Right ventricle myocardium inferior (tissue), 1 donor: ENCODE measurements at regions not wholly inside any gene's neighbourhood (a gene's known extent, or its start where the extent isn't known, plus 50 kb on each side); places are given as distances from the start of the nearest gene placed in this dataset.

Source experiments
- ATAC-seq: fragments of 200-7000 bp; cut with Tn5 transposase; one replicate; pipeline ENCODE4 v1.9.1; 2020; ENCODE audit warnings: mild to moderate bottlenecking, moderate library complexity
- DNase-seq: peaks from one replicate; pipeline ENCODE4 v3.0.0; 2021; ENCODE audit errors: missing footprints
- intact Hi-C: fragments of 100-400 bp; cut with DNase I; formaldehyde crosslinking; loops from one replicate; pipeline ENCODE4 v1.11.0; 2022
- donor health status: DM: no; HTN: yes; CAD: no; lungs with severe emphysema.

GRCh38 chr3:72223116-72223515 is 438.2 kb upstream of the PROK2 start:
- DNase-seq (no peak), ATAC-seq (peak; percentile 87)
- intact Hi-C loops, result no loop called here

- DNase-seq (no peak), ATAC-seq (no peak)
- intact Hi-C loops, result no loop called here
Observed at GRCh38 chr3:72222410-72222809, 437.5 kb upstream of the PROK2 start.

GRCh38 chr3:72220946-72221345 is 436.0 kb upstream of the PROK2 start:
- intact Hi-C loops, result no loop called here
- ATAC-seq (no peak), DNase-seq (no peak)

GRCh38 chr3:72219752-72220151 is 434.8 kb upstream of the PROK2 start:
- intact Hi-C loops, result no loop called here
- DNase-seq, result no peak
- ATAC-seq, result no peak

- DNase-seq (no peak), ATAC-seq (no peak)
- intact Hi-C loops, result no loop called here
Observed at GRCh38 chr3:72217570-72217969, 432.6 kb upstream of the PROK2 start.

GRCh38 chr3:72214066-72214951 is 429.4 kb upstream of the PROK2 start:
- DNase-seq (no peak), ATAC-seq (peak; percentile 64)
- intact Hi-C loops, result no loop called here

GRCh38 chr3:72213296-72214065 is 428.5 kb upstream of the PROK2 start:
- ATAC-seq, result no peak
- no peak for DNase-seq
- intact Hi-C loops, result no loop called here

GRCh38 chr3:72212396-72212795 is 427.4 kb upstream of the PROK2 start:
- DNase-seq (no peak), ATAC-seq (no peak)
- intact Hi-C loops, result no loop called here

GRCh38 chr3:72210261-72210660 is 425.3 kb upstream of the PROK2 start:
- intact Hi-C loops, result no loop called here
- no peak for DNase-seq
- ATAC-seq, result no peak

- ATAC-seq, result no peak
- DNase-seq, result no peak
- intact Hi-C loops, result no loop called here
Observed at GRCh38 chr3:72205297-72205826, 420.4 kb upstream of the PROK2 start.

- ATAC-seq, result no peak
- intact Hi-C loops, result no loop called here
- no peak for DNase-seq
Observed at GRCh38 chr3:72204452-72204851, 419.5 kb upstream of the PROK2 start.

- intact Hi-C loops, result no loop called here
- DNase-seq (no peak), ATAC-seq (no peak)
Observed at GRCh38 chr3:72203613-72204349, 418.8 kb upstream of the PROK2 start.

- intact Hi-C loops, result no loop called here
- DNase-seq (no peak), ATAC-seq (no peak)
Observed at GRCh38 chr3:72203105-72203504, 418.2 kb upstream of the PROK2 start.

GRCh38 chr3:72200332-72200731 is 415.4 kb upstream of the PROK2 start:
- intact Hi-C loops, result no loop called here
- DNase-seq (no peak), ATAC-seq (no peak)

GRCh38 chr3:72199530-72199929 is 414.6 kb upstream of the PROK2 start:
- ATAC-seq, result no peak
- intact Hi-C loops, result no loop called here
- DNase-seq, result no peak

- DNase-seq (no peak), ATAC-seq (no peak)
- intact Hi-C loops, result no loop called here
Observed at GRCh38 chr3:72196377-72196929, 411.5 kb upstream of the PROK2 start.

GRCh38 chr3:72195895-72196294 is 410.9 kb upstream of the PROK2 start:
- intact Hi-C loops, result no loop called here
- DNase-seq (no peak), ATAC-seq (no peak)

GRCh38 chr3:72194458-72194857 is 409.5 kb upstream of the PROK2 start:
- DNase-seq (no peak), ATAC-seq (no peak)
- intact Hi-C loops, result no loop called here
